H1 (cell line): ENCODE measurements at regions not wholly inside any gene's neighbourhood (a gene's known extent, or its start where the extent isn't known, plus 50 kb on each side); places are given as distances from the start of the nearest gene placed in this dataset.

Experiments used
- CHD2 ChIP-seq: IDR thresholded peaks from 2 replicates; pipeline ENCODE4 v1.6.1; 2012; ENCODE audit warnings: low read length, improper control_type of control experiment
- CTCF ChIP-seq, 3 experiments: IDR thresholded peaks; 1 replicate in 2 of 3; 2 replicates in 1 of 3; pipeline versions ENCODE4 v1.5.1 to v1.6.1; 2011; ENCODE audit warnings: low read length in 3 of 3, mild to moderate bottlenecking in 3 of 3, inconsistent platforms in 2 of 3, low read depth in 1 of 3, moderate library complexity in 1 of 3; ENCODE audit not compliant: insufficient read depth in 1 of 3; ENCODE audit errors: control extremely low read depth in 1 of 3
- EGR1 ChIP-seq: IDR thresholded peaks from 2 replicates; pipeline ENCODE4 v1.6.1; 2011; ENCODE audit warnings: low read depth, low read length, borderline replicate concordance
- JUND ChIP-seq: IDR thresholded peaks from 2 replicates; pipeline ENCODE4 v1.6.1; 2011; ENCODE audit warnings: mild to moderate bottlenecking, improper control_type of control experiment, low read length
- MAX ChIP-seq: IDR thresholded peaks from 2 replicates; pipeline ENCODE4 v1.6.1; 2012; ENCODE audit warnings: inconsistent platforms
- POLR2A ChIP-seq, 2 experiments: IDR thresholded peaks; 1 replicate in 1 of 2; 2 replicates in 1 of 2; pipeline ENCODE4 v1.6.1; 2011; ENCODE audit warnings: low read depth in 2 of 2, low read length in 2 of 2, mild to moderate bottlenecking in 2 of 2; ENCODE audit errors: control extremely low read depth in 1 of 2
- POLR2AphosphoS5 ChIP-seq: IDR thresholded peaks from 2 replicates; pipeline ENCODE4 v1.6.1; 2011; ENCODE audit warnings: low read depth, low read length
- SAP30 ChIP-seq: fragments of 300-600 bp; sonication (generic); IDR thresholded peaks from 2 replicates; pipeline ENCODE4 v1.7.1; 2012; ENCODE audit warnings: low read length, moderate library complexity, mild to moderate bottlenecking, inconsistent platforms; ENCODE audit not compliant: insufficient read depth, insufficient replicate concordance
- SRF ChIP-seq: IDR thresholded peaks from 2 replicates; pipeline ENCODE4 v1.6.1; 2011; ENCODE audit warnings: mild to moderate bottlenecking, low read depth, low read length, moderate library complexity
- TAF7 ChIP-seq: optimal IDR thresholded peaks from 2 replicates; pipeline ENCODE3; 2011; ENCODE audit warnings: low read depth, mild to moderate bottlenecking, inconsistent platforms, low read length, moderate library complexity, borderline replicate concordance
- YY1 ChIP-seq: IDR thresholded peaks from 2 replicates; pipeline ENCODE4 v1.6.1; 2011; ENCODE audit warnings: low read depth, mild to moderate bottlenecking, low read length

DNA sequence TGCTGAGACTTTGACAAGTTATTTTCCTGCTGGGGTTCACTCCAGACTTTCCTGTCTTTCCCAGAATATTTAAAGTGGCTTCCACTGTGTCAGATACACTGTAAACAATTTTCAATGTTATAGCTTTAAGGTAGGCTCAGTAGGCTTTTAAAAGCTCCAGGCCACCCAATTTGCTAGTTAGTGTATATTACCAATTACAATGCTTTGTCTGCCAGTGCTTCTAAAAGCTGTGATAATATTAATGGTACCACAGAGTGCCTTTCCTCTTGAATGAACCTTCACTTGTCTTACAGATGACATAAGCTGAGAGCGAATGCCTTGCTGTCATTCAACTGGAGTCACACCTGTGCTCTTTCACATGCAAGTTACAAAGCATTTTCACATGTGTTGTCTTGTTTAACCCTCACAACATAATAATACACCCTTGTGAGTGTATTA is 239.7 kb upstream of the HTR2A start:
- TF ChIP-seq CTCF (IDR thresholded peaks at IDR 0.05; ENCODE audit: control extremely low read depth in 1 of 3, insufficient read depth in 1 of 3, low read depth in 1 of 3, low read length in 3 of 3): no peak
- no peak for TF ChIP-seq POLR2AphosphoS5
- TF ChIP-seq CHD2: no peak
- TF ChIP-seq POLR2A (IDR thresholded peaks at IDR 0.05; ENCODE audit: control extremely low read depth in 1 of 2, low read depth in 2 of 2, low read length in 2 of 2): no peak
- no peak for TF ChIP-seq SAP30
- no peak for TF ChIP-seq YY1
- TF ChIP-seq MAX: no peak
- TF ChIP-seq SRF: no peak
- TF ChIP-seq TAF7: no peak
- no peak for TF ChIP-seq EGR1
- no peak for TF ChIP-seq JUND
